ELR (cell line): ENCODE measurements at regions not wholly inside any gene's neighbourhood (a gene's known extent, or its start where the extent isn't known, plus 50 kb on each side); places are given as distances from the start of the nearest gene placed in this dataset.

Experiments used
- DNase-seq: peaks from one replicate; pipeline ENCODE4 v3.0.0-alpha.2; 2015; ENCODE audit warnings: low read depth

DNA sequence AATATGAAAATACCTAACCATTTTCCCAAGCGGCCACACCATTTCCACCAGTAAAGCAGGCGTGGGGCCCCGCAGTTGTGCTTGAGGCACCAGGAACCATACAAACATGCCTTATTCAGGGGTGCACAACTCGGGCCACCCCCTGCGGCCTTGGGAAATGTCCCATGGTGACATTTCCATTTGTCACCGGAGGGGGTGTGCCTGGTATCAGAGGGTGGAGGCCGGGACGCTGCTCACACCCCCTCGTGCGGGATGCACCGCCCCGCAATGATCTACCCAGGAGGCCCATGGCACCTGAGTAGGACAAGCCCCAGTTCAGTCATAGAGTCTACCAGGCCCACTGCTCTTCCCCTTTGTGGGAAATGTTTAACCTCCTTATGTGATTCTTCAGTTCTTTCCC lies 218.8 kb downstream of the TEX29 start:
- DNase-seq: no peak

DNA sequence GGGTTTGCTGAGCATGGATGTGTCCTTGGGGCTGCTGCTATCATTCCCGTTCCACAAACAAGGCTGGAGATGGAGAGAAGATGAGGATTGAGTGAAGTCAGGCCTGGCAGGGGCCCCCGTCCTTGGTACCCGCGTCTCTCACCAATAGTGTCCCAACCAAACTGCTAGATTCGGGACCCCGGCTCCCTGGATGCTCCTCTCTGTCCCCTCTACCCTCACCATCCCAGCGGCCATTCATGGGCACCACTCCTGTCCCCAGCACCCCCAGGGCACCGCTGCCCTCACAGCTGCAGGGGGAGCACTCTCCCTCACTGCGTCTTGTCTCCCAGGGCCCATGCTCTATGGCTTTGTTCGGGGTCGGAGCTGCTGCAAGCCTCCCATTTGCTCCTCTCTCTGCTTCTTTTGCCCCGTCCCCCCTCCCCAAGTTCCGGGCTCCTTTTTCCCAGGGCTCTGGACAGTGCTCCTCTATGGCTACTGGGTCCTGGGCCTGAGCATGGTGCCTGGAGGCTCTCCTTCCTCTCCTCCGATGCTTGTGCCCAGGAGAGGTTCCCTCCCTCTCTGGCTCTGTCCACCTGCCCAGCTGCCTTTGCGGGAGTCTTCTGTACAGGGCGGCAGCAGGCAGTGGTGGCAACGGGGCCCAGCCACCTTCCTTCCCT lies 219.5 kb downstream of the TEX29 start:
- no peak for DNase-seq

DNA sequence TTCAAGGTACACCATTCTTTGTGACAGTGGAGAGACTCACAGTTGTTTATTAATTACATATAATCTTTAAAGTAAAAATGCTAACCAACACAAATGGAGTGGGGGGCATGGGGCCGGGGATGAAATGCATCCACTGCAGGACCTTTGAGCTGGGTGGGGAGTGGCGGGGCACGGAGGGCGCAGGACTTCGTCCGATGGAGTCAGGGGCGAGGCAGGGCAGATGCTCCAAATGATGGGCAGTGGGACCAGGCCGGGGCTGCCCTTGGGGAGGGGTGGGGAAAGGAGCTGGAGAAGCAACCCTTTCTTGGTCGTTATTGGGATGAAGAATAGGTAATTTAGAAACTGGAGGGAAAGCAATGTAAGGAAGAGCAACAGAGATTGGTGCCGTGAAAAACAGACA lies 220.0 kb downstream of the TEX29 start:
- no peak for DNase-seq

DNA sequence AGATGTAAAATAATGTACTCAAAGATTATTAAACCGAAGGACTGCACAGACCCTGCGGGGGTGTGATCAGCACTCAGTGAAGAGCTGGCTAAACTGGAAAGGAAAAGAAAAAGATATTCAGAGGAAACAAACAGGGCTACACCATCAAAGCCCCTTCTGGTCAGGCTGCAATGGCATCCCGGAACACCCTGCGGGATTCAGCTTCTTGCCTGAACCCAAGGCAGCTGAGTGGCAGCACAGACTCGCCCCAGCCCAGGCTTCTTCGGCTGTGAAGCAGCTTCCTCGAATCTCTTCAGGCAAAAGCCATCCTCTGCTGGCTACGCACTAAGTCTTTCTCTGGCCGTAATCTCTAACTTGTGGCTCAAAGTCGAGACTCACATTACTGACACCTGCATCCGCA lies 220.9 kb downstream of the TEX29 start:
- DNase-seq: no peak

DNA sequence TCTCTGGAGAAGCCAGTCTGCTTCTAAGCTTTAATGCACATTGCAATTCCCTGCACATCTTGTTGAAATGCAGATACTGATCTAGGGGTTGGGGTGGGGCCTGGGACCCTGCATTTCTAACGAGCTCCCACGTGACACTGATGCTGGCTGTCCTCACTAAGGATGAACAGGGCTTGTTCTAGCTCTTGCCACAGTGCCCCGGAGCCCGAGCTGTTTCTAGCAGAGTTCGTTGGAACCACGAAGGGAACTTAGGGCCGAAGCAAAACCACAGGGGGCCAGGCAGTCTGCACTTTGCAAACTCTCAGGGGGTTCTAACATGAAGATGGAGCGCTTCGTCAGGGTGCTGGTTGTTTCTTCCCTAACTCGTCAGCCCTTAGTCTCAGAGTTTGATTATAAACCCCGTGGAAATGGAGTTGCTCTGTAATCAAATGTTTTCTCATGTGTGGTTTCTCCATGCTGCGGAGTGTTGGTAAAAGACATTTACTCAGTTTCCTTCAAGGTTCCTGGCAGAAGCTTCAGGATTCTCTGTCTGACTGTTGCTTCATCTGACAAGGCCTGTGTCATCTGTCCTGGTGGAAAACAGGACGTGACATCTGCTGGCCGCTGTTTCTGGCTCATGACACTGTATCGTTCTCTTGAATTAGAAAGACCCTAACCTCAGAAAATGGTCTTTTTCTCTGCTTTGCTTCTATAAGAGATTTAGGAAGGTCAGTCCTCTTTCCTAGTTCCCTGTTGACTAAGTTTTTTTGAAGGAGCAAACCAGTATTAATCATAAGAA lies 221.5 kb downstream of the TEX29 start:
- DNase-seq: no peak

DNA sequence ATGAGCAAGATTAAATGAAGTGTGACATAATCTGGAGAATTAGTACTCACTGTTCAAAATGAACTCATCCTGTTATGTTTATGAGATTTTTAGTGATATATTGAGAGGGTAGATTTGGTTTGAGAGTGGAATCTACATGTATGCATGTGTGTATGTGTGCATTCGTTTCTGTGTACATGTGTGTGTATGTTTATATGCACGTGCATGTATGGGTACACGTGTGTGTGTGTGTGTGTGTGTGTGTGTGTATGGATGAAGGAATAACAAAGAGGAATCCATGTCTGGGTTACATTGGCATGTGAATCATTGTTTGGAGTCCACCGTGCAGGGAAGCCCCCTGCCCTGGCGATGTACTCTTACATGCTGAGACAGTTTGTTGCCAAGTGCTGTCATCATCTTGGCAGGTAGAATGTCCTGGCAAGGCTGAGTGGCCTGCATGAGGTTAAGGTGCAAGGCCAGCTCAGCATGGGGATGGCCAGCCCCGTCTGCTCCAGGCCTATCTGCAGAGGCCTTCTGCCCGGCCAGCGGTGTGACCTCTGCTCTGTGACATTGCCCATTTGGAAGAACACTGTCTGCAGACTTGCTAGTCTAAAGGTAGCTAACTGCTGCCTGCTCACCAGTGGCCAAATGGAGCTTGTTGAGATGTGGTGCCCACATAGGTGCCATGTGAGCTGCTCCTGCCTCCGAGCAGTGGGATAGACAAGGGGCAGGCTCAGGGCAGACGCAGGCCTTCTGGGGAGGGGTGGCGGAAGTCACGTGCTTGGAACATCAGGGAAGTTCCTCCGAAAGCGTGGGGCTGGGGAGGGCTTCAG lies 222.3 kb downstream of the TEX29 start:
- no peak for DNase-seq

DNA sequence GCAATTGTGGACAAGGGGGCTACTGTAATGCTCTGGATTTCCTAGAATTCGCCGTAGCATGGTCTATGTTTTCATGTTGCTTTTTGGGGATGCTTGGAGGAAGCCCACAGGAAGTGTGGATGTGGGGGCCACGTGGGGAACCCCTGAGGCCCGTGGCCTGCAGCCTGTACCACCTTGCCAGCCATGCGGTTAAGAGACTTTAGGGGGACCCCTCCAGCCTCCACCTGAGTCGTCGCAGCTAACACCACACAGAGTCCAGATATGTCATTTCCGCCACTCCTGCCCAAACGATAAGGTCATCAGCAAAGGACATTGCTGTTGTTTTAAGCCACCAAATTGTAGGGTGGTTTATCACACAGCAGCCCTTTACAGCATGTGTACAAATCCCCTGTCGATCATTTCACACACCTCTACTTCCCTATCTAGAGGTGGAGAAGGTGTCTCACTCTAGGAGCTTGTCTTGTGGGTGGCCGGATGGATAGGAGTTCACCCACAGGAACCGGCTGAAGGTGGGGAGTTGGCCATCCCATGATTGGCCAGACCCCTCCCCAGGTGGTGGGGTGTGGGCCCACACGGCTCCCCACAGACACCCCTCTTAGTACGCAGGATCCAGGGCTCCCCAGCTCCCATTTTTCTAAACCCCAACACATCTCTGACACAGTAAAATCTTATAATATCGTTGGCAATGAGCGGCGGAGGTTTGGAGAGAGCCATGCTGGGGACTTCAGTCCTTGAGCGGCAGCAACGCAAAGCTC lies 226.7 kb downstream of the TEX29 start:
- DNase-seq: no peak

DNA sequence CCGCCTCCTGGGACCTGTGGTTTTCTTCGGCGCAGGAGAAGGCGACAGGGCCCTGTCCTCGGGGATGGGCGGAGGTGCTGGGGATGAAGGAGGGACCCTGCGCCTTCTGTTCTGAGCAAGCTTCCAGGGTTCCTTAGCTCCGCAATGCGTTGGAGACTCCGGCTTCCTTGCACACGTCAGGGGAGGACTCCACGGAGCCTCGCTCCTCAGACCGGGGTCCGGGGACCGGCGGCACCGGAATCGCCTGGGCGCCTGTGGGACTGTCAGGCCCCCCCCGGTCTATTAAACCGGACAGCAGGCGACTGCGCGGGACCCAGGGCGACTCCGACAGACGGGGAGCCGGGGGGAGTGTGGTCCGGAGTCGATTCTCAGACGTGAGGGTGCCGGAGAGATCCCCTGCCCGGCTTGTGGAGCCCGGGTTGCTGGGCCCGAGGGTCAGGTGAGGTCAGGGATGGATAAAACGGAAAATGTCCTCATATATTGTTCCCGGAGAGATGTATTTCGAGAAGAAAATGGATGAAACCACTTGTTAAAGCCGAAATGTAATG lies 227.4 kb downstream of the TEX29 start:
- no peak for DNase-seq

DNA sequence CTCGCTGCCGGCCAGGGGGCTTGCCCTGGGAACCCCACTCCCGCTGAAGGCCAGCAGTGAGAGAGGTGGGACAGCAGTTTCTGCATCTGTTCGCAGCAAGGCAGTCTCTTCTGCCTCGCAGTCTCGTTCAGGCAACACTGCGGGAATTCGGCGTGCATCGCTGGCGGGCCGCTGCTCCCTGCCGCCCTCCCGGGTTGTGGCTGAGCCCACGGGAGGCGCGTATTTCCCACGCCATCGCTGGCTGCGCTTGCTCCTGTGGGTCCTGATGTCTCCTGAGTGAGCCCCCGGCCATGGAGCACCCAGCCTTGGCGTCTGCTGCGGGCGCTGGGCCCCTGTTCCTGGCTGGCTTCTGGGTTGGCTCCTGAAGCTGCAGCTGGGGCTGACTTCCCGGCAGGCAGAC lies 227.9 kb downstream of the TEX29 start:
- DNase-seq: no peak

DNA sequence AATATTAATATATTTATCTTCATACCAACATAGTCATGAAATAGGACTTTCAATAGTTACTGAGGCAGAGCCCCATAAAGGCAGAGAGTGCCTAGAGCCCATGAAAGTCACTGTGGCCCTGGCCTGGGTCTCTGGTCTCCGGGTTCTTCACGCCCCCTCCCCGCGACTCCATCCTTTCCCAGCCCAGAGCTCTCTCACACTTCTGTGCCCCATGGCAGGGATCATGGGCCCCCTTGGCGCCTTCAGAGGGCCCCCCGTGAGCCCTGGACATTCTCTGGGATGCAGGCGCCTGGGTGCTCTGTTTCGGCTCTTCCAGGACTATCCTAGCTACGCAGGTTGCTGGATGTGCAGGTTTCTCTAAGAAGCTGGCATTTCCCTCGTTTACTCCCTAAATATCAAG lies 228.4 kb downstream of the TEX29 start:
- no peak for DNase-seq

DNA sequence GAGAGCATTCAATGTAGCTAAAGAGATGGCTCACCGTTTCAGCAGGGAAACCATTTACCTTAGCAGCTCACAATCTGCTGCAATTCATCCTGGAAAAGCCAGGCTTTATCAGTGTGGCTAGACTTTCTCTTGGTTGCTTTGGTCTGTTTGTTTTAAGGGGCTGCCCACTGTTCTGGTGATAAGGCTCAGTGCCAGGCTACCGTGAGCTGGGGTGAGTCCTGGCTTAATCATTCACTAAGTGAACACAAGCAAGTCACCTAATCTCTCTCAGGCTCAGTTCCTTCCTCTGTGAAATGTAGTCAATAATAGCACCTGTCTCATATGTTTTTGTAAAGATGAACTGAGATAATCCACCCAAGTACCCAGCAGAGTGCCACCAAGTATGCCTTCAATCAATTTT lies 229.0 kb downstream of the TEX29 start:
- DNase-seq: no peak

DNA sequence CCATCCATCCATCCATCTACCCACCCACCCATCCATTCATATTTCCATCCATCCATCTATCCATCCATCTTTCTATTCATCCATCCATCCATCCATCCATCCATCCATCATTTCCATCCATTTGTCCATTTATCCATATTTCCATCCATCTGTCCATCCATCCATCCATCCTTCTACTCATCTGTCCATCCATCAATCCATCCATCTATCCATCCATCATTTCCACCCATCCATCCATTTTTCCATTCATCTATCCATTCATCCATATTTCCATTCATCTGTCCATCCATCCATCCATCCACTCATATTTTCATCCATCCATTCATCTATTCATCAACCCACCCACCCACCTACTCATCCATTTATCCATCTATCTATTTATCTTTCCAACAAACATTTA lies 229.6 kb downstream of the TEX29 start:
- DNase-seq: no peak

DNA sequence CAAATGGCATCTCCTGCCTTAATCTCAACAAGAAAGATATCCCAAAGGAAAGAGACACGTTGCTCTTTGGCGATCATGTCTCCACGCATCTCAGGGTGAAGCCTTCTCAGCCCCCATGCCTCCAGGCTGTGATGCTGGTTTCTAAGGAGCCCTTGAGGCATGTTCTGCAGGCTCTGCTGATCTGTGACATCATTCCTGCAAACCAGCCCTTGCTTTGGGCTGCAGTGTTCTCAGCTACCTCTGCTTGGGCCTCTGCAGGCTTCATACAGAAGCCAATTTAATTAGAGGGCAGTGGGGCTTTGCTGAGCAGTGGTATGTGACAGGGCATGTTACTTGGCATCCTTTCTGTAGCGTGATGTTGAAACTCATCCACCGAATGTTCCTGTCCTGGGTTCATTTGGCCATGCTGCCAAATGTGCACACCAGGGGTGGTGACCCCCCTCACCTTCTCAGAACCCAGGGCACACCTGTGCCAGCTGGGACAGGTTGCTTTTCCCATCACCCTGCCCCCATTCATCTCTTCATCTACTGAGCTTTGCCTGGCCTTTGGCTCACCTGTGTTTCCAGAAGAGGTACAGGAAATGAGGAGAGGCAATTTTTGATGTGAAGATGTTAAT lies 230.9 kb downstream of the TEX29 start:
- DNase-seq: no peak

DNA sequence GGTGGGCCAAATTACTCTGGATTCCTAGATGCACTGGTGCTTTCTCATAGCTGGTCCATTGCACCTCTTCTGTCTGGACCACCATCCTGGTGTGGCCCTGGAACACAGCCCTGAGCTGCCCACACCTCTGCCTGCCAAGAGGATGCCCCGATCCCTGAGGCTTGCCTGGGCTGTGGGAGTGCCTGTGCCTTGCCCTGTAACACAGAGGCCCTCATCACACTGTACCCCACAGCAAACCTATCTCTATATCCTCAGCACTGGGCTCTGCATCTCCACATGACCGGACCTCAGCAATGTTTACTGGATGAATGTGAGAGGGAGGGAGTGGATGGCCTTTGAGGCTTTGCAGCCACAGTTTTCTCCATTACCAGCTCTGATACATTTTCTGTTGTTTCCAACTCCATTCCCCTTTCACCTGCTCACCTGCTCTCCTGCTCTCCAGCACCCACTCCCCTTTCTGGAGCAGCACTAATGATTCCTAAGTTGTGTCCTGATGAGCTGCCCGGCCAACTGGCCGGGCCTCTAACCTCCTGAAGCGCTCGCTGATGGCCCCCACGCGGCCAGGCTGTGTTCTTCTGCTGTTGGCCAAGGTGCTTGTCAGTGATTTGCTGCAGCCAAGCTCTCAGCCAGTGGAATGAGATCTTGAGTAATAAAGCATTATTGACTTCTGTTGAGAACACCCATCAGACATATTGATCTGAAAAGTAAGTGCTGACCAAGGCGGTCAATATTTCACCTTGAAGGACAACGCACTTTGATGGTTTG lies 232.6 kb downstream of the TEX29 start:
- DNase-seq: no peak

DNA sequence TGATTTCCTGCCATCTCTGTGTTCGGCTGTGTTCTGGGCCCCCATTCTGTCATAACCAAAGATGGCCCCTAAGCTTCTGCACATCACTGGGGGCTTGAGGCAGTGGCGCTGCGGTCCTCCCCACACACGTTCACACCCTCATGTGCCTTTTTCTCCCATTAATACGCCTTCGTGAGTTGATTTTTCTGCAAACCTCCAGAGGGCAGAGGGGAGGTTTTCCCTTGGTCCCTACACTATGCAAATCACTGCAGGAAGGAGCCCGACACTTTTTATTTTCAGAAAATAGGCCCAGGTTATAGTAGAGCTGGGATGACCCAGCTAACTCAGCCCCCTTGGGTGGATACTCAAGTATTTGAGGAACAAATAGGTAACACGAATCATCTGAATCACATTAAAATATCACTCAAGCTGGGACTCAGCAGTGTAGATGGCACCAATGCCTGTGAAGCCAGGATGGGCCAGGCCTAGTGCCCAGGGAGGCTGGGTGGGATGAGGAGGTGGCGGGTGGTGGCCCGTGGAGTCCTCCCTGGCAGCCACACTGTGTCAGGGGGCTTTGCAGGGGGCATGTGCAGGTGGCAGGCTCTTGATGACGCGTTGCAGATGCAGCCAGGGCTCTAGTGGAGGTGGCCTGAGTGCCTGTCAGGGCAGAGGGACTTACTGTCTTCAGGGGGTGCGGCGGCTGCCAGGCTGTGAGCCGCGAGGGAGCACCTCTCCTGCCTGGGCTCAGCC lies 234.3 kb downstream of the TEX29 start:
- DNase-seq: no peak

DNA sequence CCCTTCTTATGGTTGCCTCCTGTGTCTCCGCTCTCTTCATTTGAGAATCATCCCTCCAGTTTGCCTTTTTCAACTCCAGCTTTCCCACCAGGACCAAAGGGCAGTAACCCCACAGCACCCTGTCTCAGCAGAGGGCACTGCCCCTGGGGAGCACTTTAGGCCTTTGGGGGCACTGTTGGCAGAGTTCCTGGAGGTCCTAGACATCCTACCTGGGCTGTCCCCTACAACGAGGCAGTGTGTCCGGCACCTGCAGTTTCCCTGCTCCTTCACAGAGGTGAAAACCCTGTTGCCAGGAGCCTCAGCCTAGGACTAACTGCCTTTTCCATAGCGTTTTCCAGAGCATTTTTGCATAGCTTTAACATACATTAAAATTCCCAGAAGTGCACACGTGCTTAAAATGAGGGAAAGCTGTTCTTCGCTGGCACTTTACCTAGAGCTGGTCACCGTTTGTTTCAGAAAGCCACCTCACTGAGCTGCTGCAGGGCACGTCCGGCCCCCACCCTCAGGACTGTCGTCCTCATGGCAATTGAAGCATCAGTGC lies 234.9 kb downstream of the TEX29 start:
- DNase-seq: no peak

DNA sequence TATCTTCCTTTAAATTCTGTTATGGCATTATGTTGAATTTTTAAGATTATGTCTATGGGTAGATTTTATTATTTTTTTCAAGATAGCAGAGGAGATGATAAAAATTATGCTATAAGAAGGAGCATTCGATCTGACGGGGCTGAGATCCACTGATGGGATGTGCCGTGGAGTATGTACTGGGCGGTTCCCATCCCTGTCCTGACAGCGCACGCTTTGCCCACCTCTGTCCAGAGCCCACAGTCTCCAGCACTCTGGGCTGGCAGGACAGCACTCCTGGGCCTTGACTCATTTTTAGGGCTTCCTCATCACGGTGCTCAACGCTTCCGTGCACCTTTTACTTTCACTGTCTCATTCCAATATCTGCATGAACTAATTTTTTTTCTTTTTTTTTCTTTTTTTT lies 235.5 kb downstream of the TEX29 start:
- no peak for DNase-seq

DNA sequence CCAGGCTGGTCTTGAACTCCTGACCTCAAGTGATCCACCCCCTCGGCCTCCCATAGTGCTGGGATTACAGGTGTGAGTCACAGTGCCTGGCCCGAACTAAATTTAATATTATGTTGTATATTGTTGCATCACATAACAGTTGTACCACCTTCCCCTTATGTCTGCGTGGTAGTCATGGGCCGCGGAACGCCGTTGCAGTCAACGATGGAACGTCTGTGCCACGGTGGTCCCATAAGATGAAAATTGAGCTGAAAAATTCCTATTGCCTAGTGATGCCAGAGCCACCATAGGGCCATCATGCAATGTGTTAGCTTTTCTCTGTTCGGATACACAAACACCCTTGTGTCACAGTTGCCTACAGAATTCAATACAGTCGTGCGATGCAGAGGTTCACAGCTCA lies 236.1 kb downstream of the TEX29 start:
- no peak for DNase-seq

DNA sequence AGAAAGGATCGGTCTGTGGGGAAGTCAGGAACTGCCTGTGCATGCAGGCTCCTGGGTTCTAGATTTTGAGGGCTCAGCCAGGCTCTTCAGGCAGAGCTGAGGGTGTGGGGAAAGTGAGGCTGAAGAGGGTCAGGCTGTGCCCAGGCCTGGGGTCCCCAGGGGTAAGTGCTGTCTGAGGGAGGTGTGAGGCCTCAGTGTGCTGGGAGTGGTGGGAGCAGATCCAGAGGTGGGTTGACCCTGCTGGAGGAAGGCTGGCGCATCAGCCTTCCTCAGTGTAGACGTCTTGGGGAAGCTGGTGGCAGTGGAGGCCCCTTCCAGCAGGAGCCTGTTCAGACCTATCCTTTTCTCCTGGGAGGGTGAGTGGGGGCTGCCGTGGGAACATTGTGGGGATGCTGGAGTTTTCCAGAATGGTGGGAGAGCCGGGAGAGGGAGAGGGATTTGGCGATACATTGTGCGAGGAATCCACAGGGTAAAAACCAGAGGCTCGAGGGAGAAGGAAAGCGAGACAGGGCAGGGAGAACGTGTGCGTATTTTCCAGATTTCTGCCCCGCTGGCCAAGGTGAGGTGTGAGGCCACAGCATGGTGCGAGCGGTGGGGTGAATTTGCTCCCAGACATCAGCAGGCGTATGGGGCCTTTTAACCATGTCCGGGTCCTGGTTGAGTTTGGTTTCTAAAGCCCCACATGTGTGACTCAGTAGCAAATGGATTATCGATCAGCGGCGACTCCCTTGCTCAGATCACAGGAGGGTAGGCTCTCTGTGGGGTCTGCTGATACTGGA lies 237.7 kb downstream of the TEX29 start:
- no peak for DNase-seq
